ENCODE measurements at regions not wholly inside any gene's neighbourhood (a gene's known extent, or its start where the extent isn't known, plus 50 kb on each side); places are given as distances from the start of the nearest gene placed in this dataset.

GRCh38 chr18:78237864-78238263 is 741.8 kb upstream of the SALL3 start:
- Histone ChIP-seq H3K9ac (ENCODE audit: insufficient read depth, low read length, poor library complexity, severe bottlenecking) (no peak overlapping the region), H3K4me3 (replicated peaks in 1 of 3; ENCODE audit: low read depth in 2 of 3, low read length in 3 of 3) (no peak overlapping the region), H3K9me3 (replicated peaks in 1 of 2; ENCODE audit: control insufficient read depth in 1 of 2, insufficient read depth in 1 of 2, low read length in 2 of 2) (peaks cover 10 to 17% of the 10 kb centered on the region in 2 donors), H3K27me3 (ENCODE audit: control insufficient read depth in 2 of 2, insufficient read depth in 2 of 2, low read length in 2 of 2) (no peaks in the 10 kb centered on the region), H3K79me2 (ENCODE audit: insufficient read depth, low read length) (no peaks in the 10 kb centered on the region), H4K20me1 (ENCODE audit: insufficient read depth, low read length) (no peaks in the 10 kb centered on the region), H3K36me3 (replicated peaks in 1 of 2; ENCODE audit: control insufficient read depth in 1 of 2, insufficient read depth in 2 of 2, low read length in 2 of 2) (no peaks in the 10 kb centered on the region), H2AFZ (ENCODE audit: insufficient read depth, low read depth, low read length, poor library complexity, severe bottlenecking) (no peak overlapping the region), H3K4me1 (ENCODE audit: control insufficient read depth in 1 of 2, insufficient read depth in 2 of 2, low read length in 2 of 2) (no peaks in the 10 kb centered on the region), H3K27ac (ENCODE audit: low read depth in 1 of 2, low read length in 2 of 2) (no peak overlapping the region), H3K4me2 (replicated peaks; ENCODE audit: extremely low read depth, low read length, poor library complexity, severe bottlenecking) (no peak overlapping the region)
- Mint-ChIP-seq H3K36me3 (no peaks in the 10 kb centered on the region), H3K4me1 (no peaks in the 10 kb centered on the region), H3K4me3 (no peak overlapping the region), H3K9me3 (peaks cover 2 to 7% (median 5%) of the 10 kb centered on the region in 7 donors), H3K27ac (no peak overlapping the region), H3K27me3 (ENCODE audit: low read depth in 3 of 3) (peaks cover 0 to 3% (median 2%) of the 10 kb centered on the region in 3 donors)
- DNase-seq: no peak
- TF ChIP-seq CTCF (IDR thresholded peaks at IDR 0.05): no peak
- intact Hi-C loops (cut with micrococcal nuclease): no loop called here
- 98% methylated on average over 12 of the region's 12 CpGs for WGBS (ENCODE audit: insufficient coverage)

- no peaks in the 10 kb centered on the region for H3K4me1 Mint-ChIP-seq
- H3K27ac ChIP-seq (ENCODE audit: low read depth in 1 of 2, low read length in 2 of 2): no peak overlapping the region
These were observed 741.1 kb upstream of the SALL3 start for GRCh38 chr18:78238404-78239089.

More at GRCh38 chr18:78238404-78239089, 741.1 kb upstream of the SALL3 start:
- peaks cover 0 to 3% (median 2%) of the 10 kb centered on the region in 3 donors for H3K27me3 Mint-ChIP-seq (ENCODE audit: low read depth in 3 of 3)
- no peak overlapping the region for H3K4me2 ChIP-seq (replicated peaks; ENCODE audit: extremely low read depth, low read length, poor library complexity, severe bottlenecking)
- no peaks in the 10 kb centered on the region for H3K4me1 ChIP-seq (ENCODE audit: control insufficient read depth in 1 of 2, insufficient read depth in 2 of 2, low read length in 2 of 2)
- 93% methylated on average over 46 of the region's 46 CpGs for WGBS (ENCODE audit: insufficient coverage)
- H3K36me3 ChIP-seq (replicated peaks in 1 of 2; ENCODE audit: control insufficient read depth in 1 of 2, insufficient read depth in 2 of 2, low read length in 2 of 2): no peaks in the 10 kb centered on the region
- H3K4me3 ChIP-seq (replicated peaks in 1 of 3; ENCODE audit: low read depth in 2 of 3, low read length in 3 of 3): no peak overlapping the region
- no peaks in the 10 kb centered on the region for H4K20me1 ChIP-seq (ENCODE audit: insufficient read depth, low read length)
- H3K79me2 ChIP-seq (ENCODE audit: insufficient read depth, low read length): no peaks in the 10 kb centered on the region
- peaks cover 2 to 8% (median 5%) of the 10 kb centered on the region in 7 donors for H3K9me3 Mint-ChIP-seq
- peaks cover 10 to 14% of the 10 kb centered on the region in 2 donors for H3K9me3 ChIP-seq (replicated peaks in 1 of 2; ENCODE audit: control insufficient read depth in 1 of 2, insufficient read depth in 1 of 2, low read length in 2 of 2)
- no peaks in the 10 kb centered on the region for H3K36me3 Mint-ChIP-seq
- intact Hi-C loops (cut with micrococcal nuclease): no loop called here
- H3K9ac ChIP-seq (ENCODE audit: insufficient read depth, low read length, poor library complexity, severe bottlenecking): no peak overlapping the region
- no peak for DNase-seq
- H3K27me3 ChIP-seq (ENCODE audit: control insufficient read depth in 2 of 2, insufficient read depth in 2 of 2, low read length in 2 of 2): no peaks in the 10 kb centered on the region
- no peak for TF ChIP-seq CTCF (IDR thresholded peaks at IDR 0.05)
- H3K4me3 Mint-ChIP-seq: no peak overlapping the region
- H2AFZ ChIP-seq (ENCODE audit: insufficient read depth, low read depth, low read length, poor library complexity, severe bottlenecking): no peak overlapping the region
- H3K27ac Mint-ChIP-seq: no peak overlapping the region
